Fibroblast of skin of right biceps (primary cell): ENCODE measurements at regions not wholly inside any gene's neighbourhood (a gene's known extent, or its start where the extent isn't known, plus 50 kb on each side); places are given as distances from the start of the nearest gene placed in this dataset.

Experiments
- DNase-seq: peaks from one replicate; pipeline ENCODE4 v3.0.0-alpha.2; 2013

DNA sequence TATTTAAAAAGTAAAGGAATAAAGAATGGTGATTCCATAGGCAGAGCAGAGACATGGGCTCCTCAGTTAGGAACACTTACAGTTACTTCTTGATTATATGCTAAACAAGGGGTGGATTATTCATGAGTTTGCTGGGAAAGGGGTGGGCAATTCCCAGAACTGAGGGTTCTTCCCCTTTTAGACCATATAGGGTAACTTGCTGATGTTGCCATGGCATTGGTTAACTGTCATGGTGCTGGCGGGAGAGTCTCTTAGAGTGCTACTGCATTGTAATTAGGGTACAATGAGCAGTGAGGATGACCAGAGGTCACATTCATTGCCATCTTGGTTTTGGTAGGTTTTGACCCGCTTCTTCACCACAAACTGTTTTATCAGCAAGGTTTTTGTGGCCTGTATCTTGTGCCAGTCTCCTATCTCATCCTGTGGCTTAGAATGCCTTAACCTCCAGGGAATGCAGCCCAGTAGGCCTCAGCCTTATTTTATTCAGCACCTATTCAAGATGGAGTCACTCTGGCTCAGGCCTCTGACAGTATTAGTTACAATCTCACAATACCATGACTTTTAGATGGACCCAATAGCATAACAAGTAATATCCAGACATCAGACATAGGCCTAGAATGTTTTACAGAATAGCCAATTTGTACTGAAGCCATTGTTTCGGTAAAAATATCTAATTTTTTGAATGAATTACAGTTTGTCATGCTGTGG lies 106.8 kb downstream of the ZBTB18 start:
- peak; percentile 17 for DNase-seq

GRCh38 chr1:244159646-244160045 lies 108.6 kb downstream of the ZBTB18 start:
- DNase-seq: no peak

DNA sequence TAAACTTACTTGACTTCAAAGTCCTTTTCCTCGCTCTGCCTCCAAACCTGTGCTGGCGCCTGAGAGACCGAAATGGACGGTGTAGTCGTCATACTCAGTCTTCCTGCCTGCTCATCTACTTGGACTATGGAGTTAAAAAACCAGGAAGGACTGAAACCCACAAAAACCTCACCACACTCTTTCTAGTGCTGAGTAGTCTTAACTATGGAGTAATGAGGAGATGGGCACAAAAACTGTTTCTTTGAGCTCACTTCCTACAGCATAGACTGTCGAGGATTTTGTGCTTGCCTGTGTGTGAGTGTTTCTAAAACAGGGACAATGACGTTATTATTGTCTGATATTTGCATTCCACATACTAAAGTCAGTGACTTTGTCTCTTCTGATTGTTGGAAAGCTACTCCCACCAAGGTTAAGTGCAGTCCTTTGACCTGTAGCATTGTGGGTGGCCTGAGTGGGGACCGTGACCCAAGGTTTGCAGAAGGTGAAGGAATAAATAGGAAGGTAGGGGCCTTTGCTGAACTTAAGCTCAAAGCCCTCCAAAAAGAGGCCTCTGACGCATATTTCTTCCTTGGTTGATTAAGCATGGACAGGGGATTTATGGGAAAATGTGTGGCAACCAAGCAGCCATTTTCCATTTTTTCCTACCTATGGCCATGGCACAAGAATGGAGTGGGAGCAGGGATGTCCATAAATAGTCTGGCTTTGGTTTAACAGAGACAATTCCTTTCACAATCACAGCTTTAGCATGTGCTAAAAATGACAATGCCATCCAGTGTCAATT lies 109.6 kb downstream of the ZBTB18 start:
- DNase-seq: peak; percentile 19

- no peak for DNase-seq
Measured at GRCh38 chr1:244161236-244161510, 110.1 kb downstream of the ZBTB18 start.

GRCh38 chr1:244162786-244163530 lies 111.9 kb downstream of the ZBTB18 start:
- DNase-seq: peak; percentile 73

DNA sequence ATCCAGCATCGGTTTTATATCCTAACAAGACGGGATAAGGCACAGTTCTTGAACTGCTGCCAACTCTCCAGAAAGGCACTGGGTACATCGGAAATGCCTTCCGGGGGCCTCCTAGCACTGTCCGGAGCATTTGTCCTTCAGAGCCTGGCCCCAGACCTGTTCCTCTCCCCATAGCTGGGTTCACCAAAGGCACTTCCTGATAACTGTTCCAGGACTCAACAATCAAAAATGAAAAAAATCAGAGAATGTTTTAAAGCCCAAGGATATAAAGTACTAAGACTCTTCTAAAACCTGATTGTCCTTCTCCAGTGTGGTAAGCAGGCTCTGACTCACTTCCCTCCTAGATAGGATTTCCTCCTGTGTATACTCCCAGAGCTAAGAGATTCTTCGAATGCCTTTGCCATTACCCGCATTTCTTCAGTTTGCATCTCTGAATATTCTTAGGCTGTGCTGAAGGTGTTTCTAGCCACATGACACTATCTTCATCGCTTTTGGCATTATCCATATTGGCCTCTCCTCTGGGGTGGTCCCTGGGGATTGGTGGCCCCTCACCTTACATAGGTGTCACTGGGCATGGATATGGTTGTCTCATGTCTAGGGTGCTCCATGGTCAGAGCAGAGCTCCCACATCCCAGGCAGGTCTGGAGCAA lies 112.9 kb downstream of the ZBTB18 start:
- peak; percentile 98 for DNase-seq

DNA sequence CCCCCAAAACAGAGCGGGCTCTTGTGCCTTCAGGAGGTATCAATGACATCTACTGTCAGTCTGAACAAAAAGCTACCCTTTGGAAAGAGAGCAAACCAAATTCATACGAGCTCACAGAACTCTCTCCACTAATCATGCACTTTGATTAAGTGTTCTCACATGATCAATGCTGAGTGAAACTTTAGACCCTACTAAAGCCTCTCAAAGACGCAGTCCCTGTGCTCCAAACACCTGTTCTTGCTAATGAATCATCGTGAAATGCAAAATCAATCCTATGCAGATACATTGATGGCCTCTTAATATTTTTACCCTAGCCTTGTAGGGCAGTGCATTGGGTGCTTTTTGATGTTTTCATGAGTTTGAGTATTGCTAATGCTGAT lies 113.4 kb downstream of the ZBTB18 start:
- DNase-seq: no peak

- DNase-seq: no peak
Measured at GRCh38 chr1:244165021-244165420, 113.9 kb downstream of the ZBTB18 start.

DNA sequence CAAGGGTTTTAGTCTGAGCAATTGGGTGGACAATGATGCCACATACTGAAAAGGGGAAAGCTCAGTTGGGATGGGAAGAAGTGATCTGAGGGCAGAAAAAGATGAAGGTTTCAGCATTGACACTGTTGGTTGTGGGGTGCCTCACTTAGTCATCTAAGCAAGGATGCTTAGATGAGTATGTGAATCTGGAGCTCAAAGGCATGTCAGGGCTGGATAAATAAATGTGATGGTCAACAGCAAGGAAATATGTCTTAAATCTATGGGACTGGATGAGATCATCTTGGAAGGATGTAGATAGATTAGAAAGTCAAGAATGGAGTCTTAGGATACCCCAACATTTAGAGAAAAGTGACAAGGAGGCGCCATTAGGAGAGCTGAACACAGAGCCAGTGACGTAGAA lies 114.6 kb downstream of the ZBTB18 start:
- DNase-seq: no peak

- no peak for DNase-seq
Measured at GRCh38 chr1:244171241-244171985, 120.3 kb downstream of the ZBTB18 start.

GRCh38 chr1:244173240-244173639 lies 122.2 kb downstream of the ZBTB18 start:
- no peak for DNase-seq

DNA sequence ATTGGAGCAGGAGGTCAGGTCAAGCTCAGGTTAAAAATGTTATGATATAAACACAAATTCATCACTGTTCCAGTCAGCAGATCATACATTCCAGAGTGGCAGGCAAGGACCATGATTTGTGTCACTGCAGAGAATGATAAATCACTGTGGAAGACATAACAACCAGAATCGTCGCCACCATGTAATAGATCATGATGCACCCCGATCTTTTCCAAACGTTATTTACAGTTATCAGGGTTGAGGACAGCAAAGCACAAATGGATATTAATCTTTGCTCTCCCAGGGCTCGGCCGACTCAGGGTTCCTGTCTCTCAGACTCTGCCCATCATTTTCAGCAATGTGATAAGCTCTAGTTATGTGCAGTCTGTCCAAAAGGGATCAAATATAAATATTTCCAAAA lies 122.7 kb downstream of the ZBTB18 start:
- peak; percentile 93 for DNase-seq

- no peak for DNase-seq
Measured at GRCh38 chr1:244174922-244175521, 123.9 kb downstream of the ZBTB18 start.

DNA sequence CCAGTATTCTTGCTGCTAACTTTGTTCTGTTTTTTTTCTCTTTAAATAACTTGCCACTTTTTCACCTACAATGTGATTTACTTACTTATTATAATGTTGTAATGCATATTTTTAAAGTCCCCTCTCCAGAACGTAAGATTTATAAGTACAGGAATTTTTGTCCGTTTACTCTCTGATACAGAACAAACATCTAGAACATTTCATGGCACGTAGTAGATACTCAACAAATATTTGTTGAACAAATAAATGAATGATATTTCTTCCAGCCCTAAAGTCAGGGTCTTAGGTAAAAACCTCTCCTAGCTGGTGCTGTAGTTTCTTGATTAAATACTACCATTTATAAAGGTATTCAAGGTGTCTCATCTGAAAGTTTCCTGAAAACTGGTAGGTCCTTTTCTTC lies 125.1 kb downstream of the ZBTB18 start:
- no peak for DNase-seq

DNA sequence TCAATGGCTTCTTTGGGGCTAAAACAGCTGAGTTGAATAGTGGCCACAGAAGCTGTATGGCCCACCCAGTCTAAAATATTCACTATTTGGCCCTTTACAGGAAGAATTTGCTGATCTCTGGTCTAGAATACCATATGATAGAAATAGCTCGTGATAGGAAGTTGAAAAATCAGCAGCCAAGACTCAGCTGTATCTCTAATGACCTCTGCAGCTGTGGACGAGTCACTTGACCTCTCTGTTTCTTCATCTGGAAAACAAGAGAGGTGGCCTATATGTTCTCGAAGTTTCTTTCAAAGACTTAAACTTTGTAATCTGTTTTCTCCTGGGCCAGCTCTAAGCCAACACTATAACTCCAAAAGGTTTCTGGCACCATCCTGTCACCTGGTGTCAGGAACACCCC lies 129.2 kb downstream of the ZBTB18 start:
- no peak for DNase-seq

GRCh38 chr1:244181867-244182266 lies 130.8 kb downstream of the ZBTB18 start:
- DNase-seq: no peak

DNA sequence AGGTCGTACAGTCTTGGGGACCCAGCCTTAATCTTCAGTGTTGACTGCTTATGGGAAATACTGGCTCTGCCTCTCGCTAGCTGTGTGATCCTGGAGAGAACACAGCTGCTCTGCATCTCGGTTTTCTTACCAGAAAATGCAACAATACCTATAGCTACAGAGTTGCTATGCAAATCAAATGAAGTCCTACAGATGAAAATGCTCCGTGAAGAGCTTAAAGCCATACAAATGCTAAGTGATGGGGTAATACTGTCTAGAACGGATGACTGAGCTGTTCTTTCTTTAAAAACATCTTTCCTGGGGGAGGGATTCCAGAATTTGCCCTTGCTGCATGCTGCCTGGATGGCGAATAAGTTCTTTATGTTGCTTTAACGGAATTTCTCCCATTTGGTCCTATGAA lies 132.0 kb downstream of the ZBTB18 start:
- no peak for DNase-seq

GRCh38 chr1:244186372-244186771 lies 135.3 kb downstream of the ZBTB18 start:
- no peak for DNase-seq

- no peak for DNase-seq
Measured at GRCh38 chr1:244187310-244187709, 136.2 kb downstream of the ZBTB18 start.

GRCh38 chr1:244191581-244191980 lies 140.5 kb downstream of the ZBTB18 start:
- DNase-seq: no peak

GRCh38 chr1:244192325-244192724 lies 141.2 kb downstream of the ZBTB18 start:
- no peak for DNase-seq

DNA sequence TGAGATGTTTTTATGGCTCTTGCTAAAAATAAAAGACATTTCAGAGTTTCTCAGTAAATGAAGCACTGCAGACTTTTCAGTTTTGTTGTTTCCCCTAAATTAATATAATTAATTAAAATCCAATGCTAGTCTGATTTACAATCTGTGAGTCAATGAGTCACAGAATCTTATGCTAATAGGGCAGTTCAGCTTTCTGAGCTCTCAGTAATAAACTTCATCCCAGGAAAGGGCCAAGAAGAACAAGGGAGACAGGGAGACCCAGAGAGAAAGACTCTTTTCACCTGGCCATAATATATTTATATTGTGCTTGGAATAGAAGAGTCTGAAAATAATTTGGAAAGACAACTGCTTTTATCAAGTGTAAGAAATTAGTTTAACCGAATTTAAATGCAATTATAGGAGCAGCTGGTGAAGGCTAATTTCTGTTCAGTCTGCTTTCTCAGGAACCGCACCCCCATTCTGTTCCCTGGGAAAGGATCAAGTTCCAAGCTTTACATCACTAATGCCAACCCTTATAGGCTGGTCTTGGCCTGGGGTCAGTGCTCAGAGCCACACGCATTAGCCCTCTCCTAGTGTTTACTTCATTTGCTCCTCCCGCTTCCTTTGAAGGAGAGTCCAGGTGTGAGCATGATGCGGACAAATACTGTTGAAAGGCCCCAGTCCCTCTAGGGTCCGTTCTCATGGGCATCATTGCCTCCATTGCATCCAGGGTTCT lies 145.6 kb downstream of the ZBTB18 start:
- no peak for DNase-seq
